CD4-positive, alpha-beta T cell treated with Interleukin-6 for 4 hours (primary cell): ENCODE measurements at regions not wholly inside any gene's neighbourhood (a gene's known extent, or its start where the extent isn't known, plus 50 kb on each side); places are given as distances from the start of the nearest gene placed in this dataset.

Experiments
- DNase-seq: peaks from one replicate; pipeline ENCODE4 v3.0.0-alpha.2; 2020; ENCODE audit warnings: mixed read lengths

DNA sequence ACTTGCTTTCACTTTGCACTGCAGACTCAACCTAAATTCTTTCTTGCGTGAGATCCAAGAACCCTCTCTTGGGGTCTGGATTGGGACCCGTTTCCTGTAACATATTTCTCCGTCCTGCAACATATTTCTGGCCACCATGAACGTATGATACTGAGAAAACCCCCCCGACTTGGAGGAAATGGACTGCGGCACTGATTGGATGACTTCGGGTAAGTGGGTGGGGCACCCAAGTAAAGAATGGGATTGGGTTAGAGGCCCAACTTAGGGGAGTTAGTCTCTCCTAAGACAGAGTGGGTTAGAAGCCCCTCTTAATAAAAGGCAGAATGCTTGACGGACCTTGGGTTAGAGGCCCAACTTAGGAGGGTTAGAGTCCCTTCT is 690.4 kb downstream of the UQCRFS1 start:
- DNase-seq: no peak

DNA sequence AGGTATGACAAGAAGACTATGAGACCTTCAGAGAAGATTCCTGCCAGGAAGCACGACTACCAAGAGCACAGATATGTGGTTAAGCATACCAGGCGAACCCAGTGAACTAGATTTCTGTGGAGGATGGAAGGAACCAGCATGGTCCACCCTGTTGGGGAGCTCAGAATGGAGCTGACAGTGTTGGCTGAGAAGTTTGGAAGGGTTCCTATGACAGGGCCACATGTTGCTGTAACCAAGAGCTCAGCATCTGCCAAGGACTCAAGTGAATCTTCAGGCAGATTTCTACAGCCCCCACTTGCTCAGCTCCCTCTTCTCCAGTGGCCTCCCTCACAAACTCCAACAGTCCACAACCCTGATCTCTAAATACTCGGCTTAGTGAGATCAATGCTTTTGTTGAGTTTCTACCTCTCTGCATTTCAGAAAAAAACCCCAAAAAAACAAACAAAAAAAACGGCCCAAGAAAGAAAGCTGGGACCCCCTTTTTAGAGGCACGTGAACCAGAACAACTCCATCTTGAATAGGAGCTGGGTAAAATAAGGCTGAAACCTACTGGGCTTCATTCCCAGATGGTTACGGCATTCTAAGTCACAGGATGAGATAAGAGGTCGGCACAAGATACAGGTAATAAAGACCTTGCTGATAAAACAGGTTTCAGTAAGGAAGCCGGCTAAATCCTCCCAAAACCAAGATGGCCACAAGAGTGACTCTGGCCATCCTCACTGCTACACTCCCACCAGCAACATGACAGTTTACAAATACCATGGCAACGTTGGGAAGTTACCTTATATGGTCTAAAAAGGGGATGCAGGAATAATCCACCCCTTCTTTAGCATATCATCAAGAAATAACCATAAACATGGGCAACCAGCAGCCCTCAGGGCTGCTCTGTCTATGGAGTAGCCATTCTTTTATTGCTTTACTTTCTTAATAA is 691.1 kb downstream of the UQCRFS1 start:
- DNase-seq: no peak

DNA sequence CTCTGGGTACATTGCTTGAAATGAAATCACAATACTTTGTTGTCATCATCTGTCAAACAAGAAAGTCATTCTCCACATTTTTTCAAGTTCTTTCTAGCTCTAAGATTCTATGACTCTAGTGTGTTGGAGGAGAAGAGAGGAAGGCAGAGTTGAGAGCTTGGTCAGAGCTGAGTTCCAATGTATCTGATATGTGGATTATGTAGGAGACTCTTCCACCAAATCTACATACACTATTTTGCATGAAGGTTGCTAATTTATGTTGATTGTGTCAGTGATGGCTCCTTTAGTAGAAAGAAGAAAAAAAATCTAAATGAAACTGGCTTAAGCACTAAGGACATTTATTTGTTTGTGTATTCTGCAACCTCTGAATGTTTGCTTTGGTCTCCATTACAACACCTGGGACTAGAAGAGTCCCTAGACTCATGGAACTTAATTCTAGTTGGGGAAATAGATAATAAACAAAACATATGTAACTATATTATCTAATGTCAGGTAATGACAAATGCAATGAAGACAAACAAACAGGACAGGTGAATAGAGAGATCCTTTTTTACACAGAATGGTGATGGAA is 691.9 kb downstream of the UQCRFS1 start:
- no peak for DNase-seq

DNA sequence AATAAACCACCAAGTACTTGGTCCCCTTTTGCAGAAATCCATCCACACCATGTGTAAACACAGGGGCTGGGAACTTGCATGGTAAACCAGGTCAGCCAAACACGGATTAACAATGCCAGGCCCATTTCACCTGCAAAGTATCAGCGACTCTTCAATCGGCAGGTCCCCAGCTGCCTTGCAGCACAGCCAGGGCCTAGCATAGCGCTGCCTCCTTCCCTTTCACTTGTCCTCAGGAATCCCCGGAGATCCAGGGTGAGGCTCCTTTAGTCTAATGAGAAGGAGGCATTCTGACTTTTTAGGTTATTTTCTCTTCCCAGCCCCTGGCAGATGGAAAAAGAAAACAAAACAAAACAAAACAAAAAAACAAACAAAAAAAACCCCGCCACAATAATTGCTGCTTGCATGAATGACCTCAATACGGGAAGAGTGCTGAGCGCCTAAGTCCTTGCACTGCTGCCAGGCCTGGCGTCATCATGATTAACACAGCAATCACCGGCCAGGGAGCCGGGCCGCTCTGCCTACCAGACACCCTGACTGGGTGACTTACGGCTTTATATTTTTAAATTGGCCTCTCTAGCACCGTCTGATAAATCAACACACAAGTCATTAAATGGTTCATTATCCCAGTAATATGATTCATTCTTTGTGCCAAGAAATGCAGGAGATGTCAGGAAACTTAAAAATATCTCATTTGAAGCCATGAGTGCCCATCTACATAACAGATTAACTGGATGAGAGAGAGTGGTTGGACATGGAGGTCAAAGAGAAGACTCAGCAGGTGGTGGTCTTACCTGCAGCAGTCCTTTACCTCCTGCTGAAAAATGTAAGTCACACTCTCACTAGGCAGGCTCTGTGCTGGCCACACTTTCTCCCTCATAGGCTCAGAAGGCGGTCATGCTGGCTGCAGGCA is 692.7 kb downstream of the UQCRFS1 start:
- DNase-seq: no peak

DNA sequence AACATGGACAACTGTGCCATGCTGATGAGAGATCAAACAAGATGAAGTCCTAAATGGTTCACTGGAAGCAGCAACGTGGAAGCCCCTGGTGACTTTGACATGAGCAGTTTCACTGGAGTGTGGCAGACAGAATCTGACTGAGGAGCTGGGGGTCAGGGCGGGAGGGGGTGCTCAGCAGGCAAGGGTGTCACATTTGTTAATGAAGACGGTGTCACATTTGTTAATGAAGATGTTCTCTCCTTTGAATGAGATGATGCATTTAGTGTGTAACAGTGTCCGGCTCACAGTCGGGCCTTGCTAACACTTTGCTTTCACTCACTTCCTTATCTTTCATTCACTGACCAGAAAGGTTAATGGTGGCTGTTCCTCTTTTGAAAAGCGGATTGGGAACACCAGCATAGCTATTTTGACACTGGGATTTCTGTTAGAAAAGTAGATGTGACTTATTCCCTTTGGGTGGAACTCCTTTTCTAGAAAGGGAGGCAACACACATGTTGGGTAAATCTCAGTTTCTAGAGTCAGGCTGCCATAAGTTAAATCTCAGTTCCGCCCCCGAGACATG is 693.7 kb downstream of the UQCRFS1 start:
- DNase-seq: no peak

DNA sequence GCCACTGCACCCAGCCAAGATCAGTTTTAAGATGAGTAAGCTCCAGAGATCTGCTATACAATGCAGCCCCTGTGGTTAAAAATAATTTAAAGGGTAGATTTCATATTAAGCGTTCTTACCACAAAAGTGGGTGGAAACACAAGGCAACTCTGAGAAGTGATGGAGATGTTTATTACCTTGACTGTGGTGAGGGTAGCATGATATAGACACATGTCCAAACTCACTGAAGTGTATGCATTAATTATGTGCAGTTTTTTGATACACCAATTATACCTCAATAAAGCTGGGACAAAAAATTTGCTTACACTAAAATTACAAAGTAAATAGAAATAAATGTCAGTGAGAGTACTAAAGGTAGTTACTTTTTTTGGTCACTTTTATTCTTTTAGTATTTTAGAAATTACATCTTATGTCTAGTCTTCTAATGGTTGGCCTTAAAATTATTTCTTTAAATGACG is 696.5 kb downstream of the UQCRFS1 start:
- no peak for DNase-seq

DNA sequence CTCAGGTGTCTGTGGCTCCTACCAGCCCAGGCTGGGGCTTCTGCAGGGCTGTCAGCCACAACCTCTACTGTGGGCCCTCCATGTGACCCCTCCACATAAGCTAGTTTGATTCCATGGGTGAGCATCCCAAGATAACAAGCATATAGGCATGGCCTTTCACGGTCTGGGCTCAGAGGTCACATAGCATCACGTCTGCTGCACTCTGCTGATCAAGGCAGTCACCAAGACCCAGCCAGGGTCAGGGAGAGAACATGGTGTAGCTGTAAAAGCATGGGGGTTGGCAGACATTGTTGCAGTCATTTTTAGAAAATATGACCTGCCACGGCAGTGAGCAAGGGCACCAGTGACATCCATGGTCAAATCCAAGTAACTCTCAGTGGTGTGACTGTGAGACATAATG is 698.8 kb downstream of the UQCRFS1 start:
- no peak for DNase-seq

DNA sequence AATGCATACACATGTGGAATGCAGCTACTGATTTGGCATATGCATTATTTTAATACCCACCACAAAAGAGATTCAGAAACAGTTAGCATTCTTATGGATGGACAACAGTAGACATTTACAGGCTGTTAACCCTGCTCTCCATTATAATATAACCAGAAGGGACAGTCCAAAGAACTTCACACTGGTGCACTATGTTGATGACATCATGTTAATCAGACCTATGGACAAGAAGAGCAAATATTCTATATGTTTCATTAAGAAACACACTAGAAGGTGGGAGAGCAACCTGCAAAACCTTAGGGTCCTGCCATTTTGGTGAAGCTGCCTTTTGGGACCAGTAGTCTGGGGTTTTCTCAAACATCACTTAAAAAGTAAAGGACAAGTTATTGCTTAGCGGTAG is 701.3 kb downstream of the UQCRFS1 start:
- DNase-seq: no peak

DNA sequence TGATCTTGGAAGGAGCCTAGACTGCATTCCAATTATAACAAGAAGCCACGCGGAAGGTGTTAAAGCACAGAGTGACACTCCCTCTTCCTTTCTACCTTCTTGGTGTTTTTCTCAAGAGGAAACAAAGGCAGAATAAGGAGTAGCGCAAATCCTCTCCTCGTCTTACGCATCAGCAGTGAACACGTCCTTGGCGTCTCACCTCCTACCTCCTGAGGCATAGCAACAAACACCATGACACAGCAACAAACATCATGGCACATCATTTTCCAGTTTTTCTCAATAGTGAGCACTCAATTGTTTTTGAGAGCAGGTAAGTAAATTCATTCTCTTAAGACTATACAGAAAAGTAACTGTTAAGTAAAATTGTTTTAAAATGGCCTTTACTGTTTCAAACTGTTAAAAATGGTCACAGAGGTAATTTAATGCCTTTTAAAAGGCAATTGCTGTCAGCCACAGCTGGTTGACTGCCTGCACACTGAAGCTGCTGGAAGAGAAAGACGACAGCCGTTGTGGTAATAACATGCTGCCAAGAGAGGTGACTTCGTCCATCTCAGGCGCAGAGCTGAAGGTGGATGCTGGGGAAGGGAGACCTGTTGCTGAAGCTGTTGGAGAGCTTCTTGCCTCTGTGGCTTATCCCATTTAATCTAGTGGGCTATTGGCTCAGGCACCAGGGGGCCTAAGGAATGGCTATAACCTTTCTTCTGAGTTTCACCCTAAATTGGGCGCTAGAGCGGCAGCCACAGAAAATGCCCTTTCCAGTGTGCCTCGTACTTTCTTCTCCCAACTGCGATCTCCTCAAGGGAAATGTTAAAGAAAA is 703.7 kb downstream of the UQCRFS1 start:
- DNase-seq: no peak

DNA sequence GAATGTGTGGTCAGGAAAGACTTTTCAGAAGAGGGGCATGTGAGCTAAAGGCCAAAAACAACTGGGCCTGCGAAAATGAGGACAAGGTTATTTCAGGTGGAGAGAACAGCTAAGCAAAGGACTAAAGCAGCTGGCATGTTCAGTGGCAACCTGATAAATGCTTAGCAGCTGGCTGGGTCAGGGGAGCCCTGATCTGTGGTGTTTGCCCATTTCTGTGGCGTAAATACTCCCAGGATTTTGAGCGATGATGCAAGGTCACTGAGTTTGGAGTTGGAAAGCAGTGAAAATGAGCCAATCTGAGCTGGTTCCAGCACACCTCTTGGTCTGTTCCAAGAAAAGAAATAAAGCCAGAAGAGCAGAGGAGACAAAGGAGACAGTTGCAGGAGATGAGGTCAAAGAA is 704.3 kb downstream of the UQCRFS1 start:
- DNase-seq: no peak

DNA sequence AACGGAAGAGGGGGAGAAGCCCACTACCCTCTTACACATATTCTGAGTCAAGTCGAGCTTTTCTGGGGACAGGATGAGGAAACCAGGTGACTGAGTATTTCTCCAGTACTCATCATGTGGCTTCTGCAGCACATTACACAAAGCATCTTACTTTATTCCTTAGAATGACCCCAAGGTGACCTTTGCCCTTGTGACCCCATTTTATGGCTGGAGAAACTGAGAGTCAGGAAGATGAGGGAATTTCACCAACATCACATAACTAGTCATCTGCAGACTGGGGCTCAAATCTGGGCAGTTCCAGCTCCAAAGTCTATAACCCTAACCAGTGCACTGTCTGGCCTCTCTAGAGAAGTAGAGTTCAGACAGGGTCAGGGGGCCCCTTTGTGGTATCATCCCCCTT is 707.0 kb downstream of the UQCRFS1 start:
- no peak for DNase-seq

DNA sequence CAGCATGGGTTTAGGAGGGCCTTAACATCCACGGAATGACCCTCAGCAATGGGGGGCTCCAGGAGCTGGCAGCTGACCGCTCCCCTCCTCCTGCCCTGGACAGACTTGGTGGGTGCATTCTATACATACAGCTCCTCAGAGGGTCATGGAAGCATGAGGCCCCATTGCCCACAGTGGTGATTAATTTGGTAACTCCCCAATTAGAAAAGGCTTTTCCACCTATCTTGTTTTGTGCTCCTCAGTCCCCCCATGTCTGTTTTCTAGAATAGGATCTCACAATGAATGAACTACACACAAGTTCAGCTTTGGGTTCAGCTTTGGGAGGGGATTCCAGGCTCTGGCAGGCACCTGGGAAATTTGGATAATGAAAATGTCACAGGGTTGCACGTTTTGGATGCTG is 707.8 kb downstream of the UQCRFS1 start:
- no peak for DNase-seq

DNA sequence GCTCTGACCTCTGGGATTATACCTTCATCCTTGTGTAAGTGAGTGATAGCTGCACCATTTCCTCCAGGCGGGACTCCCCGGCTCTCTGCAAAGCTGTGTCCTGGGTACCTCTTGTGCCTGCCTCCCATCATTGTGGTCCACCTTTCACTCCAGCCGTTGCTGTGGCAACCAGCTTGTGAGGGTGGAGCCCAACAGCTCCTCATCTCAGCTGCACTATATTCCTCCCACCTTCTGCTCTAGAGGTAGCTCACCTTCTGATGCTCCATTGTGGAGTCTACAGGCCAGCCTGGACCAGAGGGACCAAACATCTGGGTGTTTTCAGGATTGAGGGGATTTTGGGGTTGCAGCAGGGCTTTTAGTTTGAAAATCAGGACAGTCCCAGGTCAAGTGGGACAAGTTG is 708.2 kb downstream of the UQCRFS1 start:
- DNase-seq: no peak

DNA sequence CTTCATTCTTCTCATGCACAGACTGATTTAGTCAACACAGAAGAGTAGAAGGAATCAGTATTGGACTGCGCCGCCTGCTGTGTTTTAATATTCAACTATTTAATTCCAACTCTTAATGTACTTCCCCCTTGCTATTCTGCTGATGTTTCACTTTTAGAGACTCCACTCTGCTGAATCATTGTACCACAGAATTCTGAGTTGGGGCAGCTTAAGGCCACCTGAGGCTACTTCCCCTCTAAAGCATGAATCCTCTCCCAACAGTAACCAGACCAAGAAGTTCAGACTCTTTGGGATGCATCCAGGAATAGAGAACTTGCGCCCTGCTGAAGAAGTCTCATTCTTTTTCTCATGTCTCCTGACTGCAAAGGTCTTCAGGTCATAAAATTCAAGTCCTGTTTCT is 708.8 kb downstream of the UQCRFS1 start:
- DNase-seq: no peak

DNA sequence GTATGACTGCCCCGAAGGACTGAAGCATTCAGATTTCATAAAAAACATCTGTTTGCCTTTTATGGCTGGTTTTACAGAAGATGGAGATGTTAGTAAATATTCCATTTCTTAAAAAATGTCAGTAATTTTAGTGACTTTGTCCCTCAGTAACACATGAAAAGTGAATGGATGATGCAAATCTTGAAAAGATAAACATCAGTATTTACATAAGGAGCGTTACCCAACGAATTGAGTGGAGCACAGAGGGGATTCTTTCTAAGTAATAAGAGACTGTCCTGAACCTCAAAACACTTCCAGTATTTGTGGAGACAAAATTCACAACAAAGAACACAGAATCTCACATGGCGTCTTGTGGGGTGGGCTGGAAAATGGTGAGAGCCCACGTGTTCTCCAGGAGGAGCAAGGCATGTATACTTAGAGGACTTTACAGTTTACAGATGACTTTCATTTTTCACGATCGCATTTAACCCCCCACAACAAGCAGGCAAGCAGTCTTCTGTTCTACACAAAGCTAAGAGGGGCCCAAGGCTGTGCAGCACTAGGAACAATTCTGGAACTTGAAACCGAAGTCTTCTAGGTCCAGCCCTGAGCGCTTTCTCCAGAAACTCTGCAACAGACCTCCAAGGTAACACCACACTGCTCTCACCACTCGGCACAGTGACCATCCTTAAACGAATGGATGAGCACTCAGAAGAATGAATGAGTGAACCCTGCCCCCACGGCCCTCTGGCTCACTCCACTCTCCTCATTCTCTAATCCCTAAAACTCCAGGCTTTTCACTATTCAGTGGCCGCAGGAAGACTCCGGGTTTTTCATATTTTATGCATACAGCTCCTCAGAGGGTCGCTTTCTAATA is 709.8 kb downstream of the UQCRFS1 start:
- no peak for DNase-seq

DNA sequence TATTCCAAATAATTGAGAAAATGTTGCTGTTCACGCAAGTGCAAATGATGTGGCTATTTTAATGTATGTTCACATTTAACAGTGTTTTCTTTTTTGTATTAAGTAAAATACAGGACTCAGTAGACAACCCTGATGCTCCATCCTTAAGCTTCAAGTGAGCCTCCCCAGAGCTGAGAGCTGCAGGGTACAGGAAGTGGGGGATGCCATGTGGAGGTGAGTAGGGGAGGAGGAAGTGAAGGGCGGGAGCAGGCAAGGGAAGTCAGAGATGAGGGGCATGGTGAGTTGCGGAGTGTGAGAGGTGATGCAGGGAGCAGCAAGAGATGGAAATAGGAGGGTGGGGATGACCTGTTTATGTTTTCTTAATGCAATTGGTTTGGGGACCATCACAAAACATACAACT is 711.0 kb downstream of the UQCRFS1 start:
- DNase-seq: no peak

DNA sequence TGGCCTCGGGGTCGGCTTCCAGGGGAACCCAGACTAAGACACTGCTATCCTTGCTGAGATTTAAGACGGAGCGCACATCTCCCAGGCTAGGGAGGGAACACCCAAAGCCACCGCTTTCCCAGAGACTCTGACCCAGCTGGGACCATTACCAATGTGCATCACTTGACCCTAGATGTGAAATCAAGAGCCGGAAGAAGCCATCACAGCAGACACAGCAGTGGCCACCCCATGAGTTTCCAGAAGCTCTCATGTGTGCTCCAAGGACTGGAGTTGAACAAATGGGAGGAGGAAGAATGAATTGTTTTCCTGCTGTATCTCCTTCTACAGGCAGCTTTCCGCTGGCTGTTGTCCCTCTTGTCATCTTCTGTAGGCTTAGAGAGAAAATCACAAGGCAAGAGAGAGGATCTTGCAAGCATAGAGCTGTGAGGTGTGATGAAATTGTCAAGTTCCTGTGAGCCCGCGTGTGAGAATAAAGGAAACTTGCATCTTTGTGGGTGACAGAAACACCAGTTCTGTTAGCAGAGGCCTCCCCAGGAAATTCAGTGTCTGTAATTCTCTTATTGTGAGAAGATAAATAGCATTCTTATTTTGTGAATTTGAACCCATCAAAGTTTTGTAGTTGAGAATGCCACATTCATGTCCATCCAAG is 711.8 kb downstream of the UQCRFS1 start:
- DNase-seq: no peak

DNA sequence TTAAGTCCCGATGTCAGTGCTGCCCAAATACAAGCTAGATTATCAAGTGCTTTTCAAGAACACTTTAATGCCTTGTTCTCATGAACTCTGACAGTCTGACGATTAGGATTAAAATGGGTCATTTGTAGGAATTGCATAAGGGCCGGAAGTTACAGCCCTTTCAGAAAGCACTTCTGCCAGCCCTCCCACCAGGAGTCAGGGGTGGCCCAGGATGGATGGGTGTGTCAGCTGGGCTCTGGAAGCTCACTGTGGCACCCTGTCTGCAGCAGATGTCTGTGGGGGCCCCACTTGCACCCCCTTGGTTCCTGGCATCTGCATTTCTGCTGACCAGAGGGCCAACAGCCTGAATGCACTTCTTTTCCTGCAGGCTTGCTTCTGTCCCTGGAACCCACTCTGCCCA is 712.7 kb downstream of the UQCRFS1 start:
- DNase-seq: no peak

DNA sequence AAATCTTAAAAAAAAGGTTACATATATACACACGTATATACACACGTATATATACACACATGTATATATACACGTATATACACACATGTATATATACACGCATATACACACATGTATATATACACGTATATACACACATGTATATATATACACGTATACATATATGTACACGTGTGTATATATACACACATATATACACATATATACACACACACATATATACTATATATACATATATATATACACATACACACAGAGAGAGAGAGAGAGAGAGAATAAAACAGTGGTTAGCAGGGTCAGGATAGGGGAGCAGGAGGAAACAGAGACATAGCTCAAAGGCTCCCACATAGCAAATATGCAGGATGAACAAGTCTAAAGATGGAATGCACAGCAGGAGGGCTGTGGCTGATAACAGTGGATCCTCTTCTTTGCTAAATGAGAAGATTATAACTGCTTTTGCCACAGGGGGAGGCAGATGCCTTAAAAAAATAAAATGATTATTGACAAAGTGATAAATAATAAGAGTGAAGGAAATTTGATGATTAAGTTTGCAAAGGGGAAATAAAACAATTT is 714.5 kb downstream of the UQCRFS1 start:
- DNase-seq: no peak

DNA sequence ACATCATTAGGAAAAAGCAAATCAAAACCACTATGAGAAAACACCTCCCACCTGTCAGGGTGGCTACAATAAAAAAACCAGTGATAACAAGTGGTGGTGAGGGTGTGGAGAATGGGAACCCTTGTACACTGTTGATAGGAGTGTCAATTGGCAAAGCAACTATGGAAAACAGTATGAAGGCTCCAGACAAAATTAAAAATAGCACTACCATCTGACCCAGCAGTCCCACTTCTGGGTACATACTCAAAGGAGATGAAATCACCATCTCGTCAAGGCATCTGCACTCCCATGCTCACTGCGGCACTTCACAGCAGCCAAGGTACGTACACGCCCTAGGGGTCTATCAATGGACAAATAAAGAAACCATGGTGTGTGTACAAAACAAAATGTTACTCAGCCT is 715.1 kb downstream of the UQCRFS1 start:
- DNase-seq: no peak
